ENCODE measurements at regions not wholly inside any gene's neighbourhood (a gene's known extent, or its start where the extent isn't known, plus 50 kb on each side); places are given as distances from the start of the nearest gene placed in this dataset.

GRCh38 chr16:8055761-8056160 lies 534.5 kb downstream of the TMEM114 start:
- TF ChIP-seq CTCF (conservative IDR thresholded peaks at IDR 0.05; ENCODE audit: low read length), result no peak
- TF ChIP-seq EZH2phosphoT487 (IDR thresholded peaks at IDR 0.05; ENCODE audit: borderline replicate concordance, low read depth, low read length), result no peak

Data from OCI-LY7 (cell line).